ENCODE measurements at regions not wholly inside any gene's neighbourhood (a gene's known extent, or its start where the extent isn't known, plus 50 kb on each side); places are given as distances from the start of the nearest gene placed in this dataset.

- DNase-seq = no peak
Observed at GRCh38 chr1:184329245-184329953, 57.4 kb upstream of the C1orf21 start.

GRCh38 chr1:184329962-184330868, 56.6 kb upstream of the C1orf21 start:
- DNase-seq = no peak

- no peak for DNase-seq
Observed at GRCh38 chr1:184330875-184331274, 56.0 kb upstream of the C1orf21 start.
